Loucy (cell line): ENCODE measurements at regions not wholly inside any gene's neighbourhood (a gene's known extent, or its start where the extent isn't known, plus 50 kb on each side); places are given as distances from the start of the nearest gene placed in this dataset.
"Not testable (repeated sequence)": the region's sequence is repeated elsewhere in the genome, so short reads cannot be mapped to it uniquely, and the experiment has no call there.

ENCODE experiments used
- EZH2phosphoT487 ChIP-seq: fragments of 200-600 bp; IDR thresholded peaks from 2 replicates; pipeline ENCODE4 v1.6.1; 2018; ENCODE audit warnings: antibody characterized with exemption, mild to moderate bottlenecking, moderate library complexity, borderline replicate concordance
- TF ChIP-seq, protein P1 (sequence below): fragments of 200-600 bp; sonication (generic); conservative IDR thresholded peaks from 2 replicates; pipeline ENCODE4 v1.5.1; 2014; ENCODE audit warnings: mild to moderate bottlenecking, antibody characterized with exemption, low read length

DNA sequence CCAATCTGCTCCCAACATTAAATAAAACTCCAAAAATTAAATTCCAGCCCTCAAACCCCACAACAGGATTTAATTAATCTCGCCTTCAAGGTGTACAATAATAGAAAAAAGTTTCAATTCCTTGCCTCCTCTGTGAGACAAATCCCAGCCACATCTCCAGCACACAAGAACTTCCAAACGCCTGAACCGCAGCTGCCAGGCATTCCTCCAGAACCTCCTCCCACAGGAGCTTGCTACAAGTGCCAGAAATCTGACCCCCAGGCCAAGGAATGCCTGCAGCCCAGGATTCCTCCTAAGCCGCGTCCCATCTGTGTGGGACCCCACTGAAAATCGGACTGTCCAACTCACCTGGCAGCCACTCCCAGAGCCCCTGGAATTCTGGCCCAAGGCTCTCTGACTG lies 94.5 kb upstream of the RAB4A start:
- TF ChIP-seq, protein P1, sequence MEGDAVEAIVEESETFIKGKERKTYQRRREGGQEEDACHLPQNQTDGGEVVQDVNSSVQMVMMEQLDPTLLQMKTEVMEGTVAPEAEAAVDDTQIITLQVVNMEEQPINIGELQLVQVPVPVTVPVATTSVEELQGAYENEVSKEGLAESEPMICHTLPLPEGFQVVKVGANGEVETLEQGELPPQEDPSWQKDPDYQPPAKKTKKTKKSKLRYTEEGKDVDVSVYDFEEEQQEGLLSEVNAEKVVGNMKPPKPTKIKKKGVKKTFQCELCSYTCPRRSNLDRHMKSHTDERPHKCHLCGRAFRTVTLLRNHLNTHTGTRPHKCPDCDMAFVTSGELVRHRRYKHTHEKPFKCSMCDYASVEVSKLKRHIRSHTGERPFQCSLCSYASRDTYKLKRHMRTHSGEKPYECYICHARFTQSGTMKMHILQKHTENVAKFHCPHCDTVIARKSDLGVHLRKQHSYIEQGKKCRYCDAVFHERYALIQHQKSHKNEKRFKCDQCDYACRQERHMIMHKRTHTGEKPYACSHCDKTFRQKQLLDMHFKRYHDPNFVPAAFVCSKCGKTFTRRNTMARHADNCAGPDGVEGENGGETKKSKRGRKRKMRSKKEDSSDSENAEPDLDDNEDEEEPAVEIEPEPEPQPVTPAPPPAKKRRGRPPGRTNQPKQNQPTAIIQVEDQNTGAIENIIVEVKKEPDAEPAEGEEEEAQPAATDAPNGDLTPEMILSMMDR, result not testable (repeated sequence)
- not testable (repeated sequence) for TF ChIP-seq EZH2phosphoT487
